ENCODE measurements at regions not wholly inside any gene's neighbourhood (a gene's known extent, or its start where the extent isn't known, plus 50 kb on each side); places are given as distances from the start of the nearest gene placed in this dataset.

DNA sequence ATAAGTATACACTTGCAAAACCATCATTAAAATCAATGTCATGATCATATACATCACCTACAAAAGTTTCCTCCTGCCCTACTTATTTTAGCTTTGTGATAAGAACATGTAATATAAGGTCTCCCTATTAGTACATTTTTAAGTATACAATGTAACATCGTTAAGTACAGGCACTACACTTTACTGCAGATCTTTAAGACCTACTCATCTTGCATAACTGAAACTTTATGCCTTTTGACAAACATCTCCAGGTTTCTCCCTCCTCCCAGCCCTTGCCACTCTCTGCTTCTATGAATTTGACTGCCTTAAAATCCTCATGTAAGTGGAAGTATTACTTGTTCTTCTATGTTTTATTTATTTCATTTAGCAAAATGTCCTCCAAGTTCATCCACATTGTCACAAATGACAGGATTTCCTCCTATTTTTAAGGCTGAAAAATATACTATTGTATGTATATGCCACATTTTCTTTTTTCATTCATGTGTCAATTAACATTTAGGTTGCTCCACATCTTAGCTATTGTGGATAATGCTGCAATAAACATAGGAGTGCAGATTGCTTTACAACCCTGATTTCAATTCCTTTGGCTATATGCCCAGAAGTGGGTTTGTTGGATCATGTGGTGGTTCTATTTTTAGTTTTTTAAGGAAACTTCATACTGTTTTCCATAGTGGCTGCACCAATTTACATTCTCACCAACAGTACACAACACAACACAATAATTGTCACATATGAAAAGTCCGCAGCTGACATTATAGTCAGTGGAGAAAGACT, 471.1 kb upstream of the ANO3 start:
- no peak overlapping the region for H3K4me3 Mint-ChIP-seq
- DNase-seq (no peak), ATAC-seq (no peak)
- Histone ChIP-seq H3K36me3 (ENCODE audit: control insufficient read depth, insufficient read depth, low read length) (no peaks in the 10 kb centered on the region), H3K4me1 (ENCODE audit: control insufficient read depth, insufficient read depth, low read length) (no peaks in the 10 kb centered on the region), H3K9me3 (ENCODE audit: control insufficient read depth, insufficient read depth, low read length) (peaks cover 3% of the 10 kb centered on the region), H3K4me3 (ENCODE audit: low read length) (no peak overlapping the region), H3K27me3 (ENCODE audit: control insufficient read depth, insufficient read depth, low read length) (no peaks in the 10 kb centered on the region), H3K27ac (ENCODE audit: low read length) (no peak overlapping the region)
- WGBS (ENCODE audit: insufficient coverage), result 60% methylated on average over 1 of the region's 2 CpGs
- H3K9me3 Mint-ChIP-seq, result peaks cover 6 to 13% of the 10 kb centered on the region in 2 donors
- H3K36me3 Mint-ChIP-seq, result no peaks in the 10 kb centered on the region
- H3K4me1 Mint-ChIP-seq, result no peaks in the 10 kb centered on the region
- intact Hi-C loops (cut with micrococcal nuclease), result no loop called here
- H3K27me3 Mint-ChIP-seq (ENCODE audit: low read depth in 2 of 2), result no peaks in the 10 kb centered on the region
- no peak overlapping the region for H3K27ac Mint-ChIP-seq
- TF ChIP-seq, protein P1, sequence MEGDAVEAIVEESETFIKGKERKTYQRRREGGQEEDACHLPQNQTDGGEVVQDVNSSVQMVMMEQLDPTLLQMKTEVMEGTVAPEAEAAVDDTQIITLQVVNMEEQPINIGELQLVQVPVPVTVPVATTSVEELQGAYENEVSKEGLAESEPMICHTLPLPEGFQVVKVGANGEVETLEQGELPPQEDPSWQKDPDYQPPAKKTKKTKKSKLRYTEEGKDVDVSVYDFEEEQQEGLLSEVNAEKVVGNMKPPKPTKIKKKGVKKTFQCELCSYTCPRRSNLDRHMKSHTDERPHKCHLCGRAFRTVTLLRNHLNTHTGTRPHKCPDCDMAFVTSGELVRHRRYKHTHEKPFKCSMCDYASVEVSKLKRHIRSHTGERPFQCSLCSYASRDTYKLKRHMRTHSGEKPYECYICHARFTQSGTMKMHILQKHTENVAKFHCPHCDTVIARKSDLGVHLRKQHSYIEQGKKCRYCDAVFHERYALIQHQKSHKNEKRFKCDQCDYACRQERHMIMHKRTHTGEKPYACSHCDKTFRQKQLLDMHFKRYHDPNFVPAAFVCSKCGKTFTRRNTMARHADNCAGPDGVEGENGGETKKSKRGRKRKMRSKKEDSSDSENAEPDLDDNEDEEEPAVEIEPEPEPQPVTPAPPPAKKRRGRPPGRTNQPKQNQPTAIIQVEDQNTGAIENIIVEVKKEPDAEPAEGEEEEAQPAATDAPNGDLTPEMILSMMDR (IDR thresholded peaks at IDR 0.05), result no peak

DNA sequence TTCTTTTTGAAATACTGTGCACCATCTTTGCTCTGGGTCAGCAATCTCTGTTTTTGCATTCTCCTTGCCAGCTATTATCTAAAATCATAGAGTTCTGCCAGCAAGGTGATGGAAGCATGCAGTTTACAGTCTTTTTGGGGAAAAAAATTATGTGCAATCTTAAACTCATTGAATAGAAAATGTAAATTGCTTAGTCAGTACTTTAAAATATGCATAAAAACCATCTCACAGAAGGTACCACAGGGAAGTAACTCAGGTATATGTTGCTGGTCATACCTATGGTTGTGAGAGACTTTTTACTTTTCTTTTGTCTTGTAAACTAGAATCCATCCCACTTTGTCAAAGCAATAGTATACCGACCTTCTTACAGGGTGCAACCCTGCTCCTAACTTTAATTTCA, 469.8 kb upstream of the ANO3 start:
- H3K27me3 Mint-ChIP-seq (ENCODE audit: low read depth in 2 of 2), result no peaks in the 10 kb centered on the region
- peaks cover 3% of the 10 kb centered on the region for H3K9me3 ChIP-seq (ENCODE audit: control insufficient read depth, insufficient read depth, low read length)
- no peak overlapping the region for H3K4me3 Mint-ChIP-seq
- whole genome bisulfite sequencing (ENCODE audit: insufficient coverage), result 71% methylated on average over 1 of the region's 1 CpG
- no peak overlapping the region for H3K4me3 ChIP-seq (ENCODE audit: low read length)
- intact Hi-C loops (cut with micrococcal nuclease), result no loop called here
- no peaks in the 10 kb centered on the region for H3K36me3 Mint-ChIP-seq
- DNase-seq, result no peak
- no peak overlapping the region for H3K27ac ChIP-seq (ENCODE audit: low read length)
- no peaks in the 10 kb centered on the region for H3K36me3 ChIP-seq (ENCODE audit: control insufficient read depth, insufficient read depth, low read length)
- TF ChIP-seq, protein P1 (IDR thresholded peaks at IDR 0.05), result no peak
- no peak for ATAC-seq
- H3K27ac Mint-ChIP-seq, result no peak overlapping the region
- H3K27me3 ChIP-seq (ENCODE audit: control insufficient read depth, insufficient read depth, low read length), result no peaks in the 10 kb centered on the region
- peaks cover 8% of the 10 kb centered on the region in 2 donors for H3K9me3 Mint-ChIP-seq
- no peaks in the 10 kb centered on the region for H3K4me1 ChIP-seq (ENCODE audit: control insufficient read depth, insufficient read depth, low read length)
- no peaks in the 10 kb centered on the region for H3K4me1 Mint-ChIP-seq

DNA sequence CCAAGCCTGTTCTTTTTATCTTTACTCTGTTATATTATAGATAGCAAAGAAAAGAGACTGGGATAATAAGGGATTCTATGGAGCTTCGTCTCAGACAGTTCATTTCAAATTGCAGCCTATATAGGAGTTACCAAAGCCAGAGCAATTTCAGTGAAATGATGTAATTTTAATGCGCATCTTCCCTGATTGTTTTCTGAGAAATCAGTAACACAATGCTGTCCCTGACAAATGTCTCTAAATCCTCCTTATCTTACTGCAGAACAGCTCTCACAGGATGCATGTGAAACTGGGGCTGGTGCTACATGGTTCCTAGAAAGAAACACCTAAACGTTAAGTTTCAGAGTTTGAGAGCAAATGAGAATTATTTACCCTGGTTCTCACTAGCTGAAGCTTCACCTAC, 467.9 kb upstream of the ANO3 start:
- Histone ChIP-seq H3K36me3 (ENCODE audit: control insufficient read depth, insufficient read depth, low read length) (no peaks in the 10 kb centered on the region), H3K4me1 (ENCODE audit: control insufficient read depth, insufficient read depth, low read length) (no peaks in the 10 kb centered on the region), H3K9me3 (ENCODE audit: control insufficient read depth, insufficient read depth, low read length) (no peaks in the 10 kb centered on the region), H3K27ac (ENCODE audit: low read length) (no peak overlapping the region), H3K4me3 (ENCODE audit: low read length) (no peak overlapping the region), H3K27me3 (ENCODE audit: control insufficient read depth, insufficient read depth, low read length) (no peaks in the 10 kb centered on the region)
- H3K4me1 Mint-ChIP-seq, result no peaks in the 10 kb centered on the region
- WGBS (ENCODE audit: insufficient coverage), result 46% methylated on average over 3 of the region's 3 CpGs
- no peaks in the 10 kb centered on the region for H3K27me3 Mint-ChIP-seq (ENCODE audit: low read depth in 2 of 2)
- ATAC-seq (no peak), DNase-seq (no peak)
- intact Hi-C loops (cut with micrococcal nuclease), result no loop called here
- H3K27ac Mint-ChIP-seq, result no peak overlapping the region
- H3K9me3 Mint-ChIP-seq, result peaks cover 14 to 16% of the 10 kb centered on the region in 2 donors
- no peaks in the 10 kb centered on the region for H3K36me3 Mint-ChIP-seq
- no peak overlapping the region for H3K4me3 Mint-ChIP-seq
- TF ChIP-seq, protein P1 (IDR thresholded peaks at IDR 0.05), result no peak

DNA sequence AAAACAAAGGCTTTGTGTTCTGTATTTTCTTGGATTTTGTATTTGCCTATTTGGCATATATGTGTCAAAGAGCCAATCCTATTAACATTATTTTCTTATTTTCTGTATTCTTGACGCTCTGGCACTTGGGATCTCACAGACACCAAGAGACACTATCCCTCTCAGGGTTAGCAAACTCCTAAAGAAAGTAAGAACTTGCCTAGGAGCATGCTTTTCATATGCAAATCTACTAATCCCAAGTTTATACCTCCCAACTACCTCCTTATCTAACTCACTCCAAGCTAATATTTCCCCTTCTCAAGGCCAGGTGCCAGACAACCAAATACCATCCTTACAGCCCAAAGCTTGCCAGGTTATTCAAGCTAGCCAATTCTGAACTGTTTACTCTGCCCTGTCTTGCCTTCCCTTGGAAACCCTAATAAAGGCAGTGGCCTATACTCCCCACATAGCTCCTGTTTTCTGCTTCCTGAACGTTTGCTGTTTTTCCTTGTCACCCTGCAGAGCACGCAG, 455.4 kb upstream of the ANO3 start:
- 61% methylated on average over 3 of the region's 3 CpGs for whole genome bisulfite sequencing (ENCODE audit: insufficient coverage)
- Mint-ChIP-seq H3K27me3 (ENCODE audit: low read depth in 2 of 2) (no peaks in the 10 kb centered on the region), H3K36me3 (no peaks in the 10 kb centered on the region), H3K9me3 (peaks cover 7 to 14% of the 10 kb centered on the region in 2 donors), H3K4me1 (no peaks in the 10 kb centered on the region), H3K4me3 (no peak overlapping the region), H3K27ac (no peak overlapping the region)
- H3K27me3 ChIP-seq (ENCODE audit: control insufficient read depth, insufficient read depth, low read length), result no peaks in the 10 kb centered on the region
- DNase-seq, result no peak
- TF ChIP-seq, protein P1 (IDR thresholded peaks at IDR 0.05), result no peak
- no peaks in the 10 kb centered on the region for H3K36me3 ChIP-seq (ENCODE audit: control insufficient read depth, insufficient read depth, low read length)
- H3K9me3 ChIP-seq (ENCODE audit: control insufficient read depth, insufficient read depth, low read length), result no peaks in the 10 kb centered on the region
- no peak for ATAC-seq
- intact Hi-C loops (cut with micrococcal nuclease), result no loop called here
- H3K4me3 ChIP-seq (ENCODE audit: low read length), result no peak overlapping the region
- no peaks in the 10 kb centered on the region for H3K4me1 ChIP-seq (ENCODE audit: control insufficient read depth, insufficient read depth, low read length)
- H3K27ac ChIP-seq (ENCODE audit: low read length), result no peak overlapping the region

Data from natural killer cell (primary cell).